GM21786 (cell line): ENCODE measurements at regions not wholly inside any gene's neighbourhood (a gene's known extent, or its start where the extent isn't known, plus 50 kb on each side); places are given as distances from the start of the nearest gene placed in this dataset.

Experiments used
- ATAC-seq: cut with Tn5 transposase; IDR thresholded peaks from one replicate; pipeline ENCODE4 v1.9.1; 2021; ENCODE audit not compliant: unreplicated experiment

- no peak for ATAC-seq
These were observed 275.5 kb upstream of the SLC35B3 start for GRCh38 chr6:8710668-8711431.

GRCh38 chr6:8707956-8708772 lies 272.8 kb upstream of the SLC35B3 start:
- ATAC-seq: no peak

- ATAC-seq: no peak
These were observed 272.0 kb upstream of the SLC35B3 start for GRCh38 chr6:8707369-8707768.

DNA sequence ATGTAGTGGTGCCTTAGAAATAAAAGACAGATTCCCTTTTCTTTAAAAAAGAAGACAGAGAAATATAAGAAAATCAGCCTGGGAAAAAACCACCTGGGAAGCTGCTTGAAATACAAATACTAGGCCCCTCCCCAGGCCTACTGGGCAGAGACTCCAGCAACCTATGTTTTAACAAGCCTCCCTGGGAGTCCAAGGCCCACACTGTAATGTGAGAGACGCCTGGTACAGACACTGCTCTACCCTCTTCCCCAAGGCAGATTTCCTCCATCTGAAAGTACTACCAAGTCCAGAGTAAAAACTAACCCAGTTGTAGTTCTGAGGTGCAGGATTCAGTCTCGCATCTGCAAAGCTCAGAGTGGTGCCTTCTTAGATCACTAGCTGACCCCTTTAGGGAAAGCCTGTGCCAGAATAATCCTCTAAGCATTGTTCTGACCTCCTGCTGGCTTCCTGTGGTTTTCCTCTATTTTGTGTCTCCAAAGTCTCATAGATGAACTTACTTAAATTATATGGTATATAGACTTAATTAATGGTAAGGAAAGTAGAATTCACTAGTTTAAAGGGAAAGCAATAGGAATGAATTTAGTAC lies 270.2 kb upstream of the SLC35B3 start:
- ATAC-seq: no peak

DNA sequence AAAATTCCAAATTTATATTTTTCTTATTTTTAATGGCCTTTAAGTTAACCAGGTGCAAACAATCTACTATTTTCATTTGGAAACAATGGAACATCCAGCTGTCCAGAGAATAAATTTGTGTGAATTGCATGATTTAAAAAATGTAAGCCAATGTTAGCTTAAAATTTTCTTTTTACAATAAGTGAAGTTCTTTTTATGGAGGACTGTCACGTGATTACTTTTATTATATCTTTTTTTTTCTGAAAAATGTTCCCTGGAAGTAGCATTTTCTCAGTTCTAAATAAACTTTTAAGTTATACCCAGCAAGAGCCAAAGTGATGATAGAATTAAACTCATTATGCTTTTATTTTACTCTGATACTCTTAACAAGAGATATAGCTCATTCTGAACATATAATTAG lies 267.7 kb upstream of the SLC35B3 start:
- no peak for ATAC-seq

- ATAC-seq: no peak
These were observed 253.5 kb upstream of the SLC35B3 start for GRCh38 chr6:8688821-8689220.

DNA sequence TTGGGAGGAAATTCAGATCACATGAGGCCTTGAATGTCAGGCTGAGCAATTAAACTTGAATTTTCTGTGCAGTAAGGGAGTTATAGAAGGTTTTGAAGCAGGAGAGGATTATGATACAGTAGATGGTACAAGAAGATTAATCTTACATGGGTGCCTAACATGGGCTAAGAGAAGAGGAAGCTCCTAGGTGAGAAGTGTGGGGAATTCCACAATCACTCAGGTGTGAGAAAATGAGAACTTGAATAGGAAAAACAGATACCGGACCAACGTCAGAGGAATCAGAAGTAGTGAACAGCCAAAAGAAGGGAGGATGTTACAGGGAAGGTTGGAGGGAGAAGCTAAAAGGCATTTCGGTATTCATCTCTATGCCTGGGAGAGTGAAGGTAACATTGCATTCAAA lies 250.7 kb upstream of the SLC35B3 start:
- ATAC-seq: no peak

DNA sequence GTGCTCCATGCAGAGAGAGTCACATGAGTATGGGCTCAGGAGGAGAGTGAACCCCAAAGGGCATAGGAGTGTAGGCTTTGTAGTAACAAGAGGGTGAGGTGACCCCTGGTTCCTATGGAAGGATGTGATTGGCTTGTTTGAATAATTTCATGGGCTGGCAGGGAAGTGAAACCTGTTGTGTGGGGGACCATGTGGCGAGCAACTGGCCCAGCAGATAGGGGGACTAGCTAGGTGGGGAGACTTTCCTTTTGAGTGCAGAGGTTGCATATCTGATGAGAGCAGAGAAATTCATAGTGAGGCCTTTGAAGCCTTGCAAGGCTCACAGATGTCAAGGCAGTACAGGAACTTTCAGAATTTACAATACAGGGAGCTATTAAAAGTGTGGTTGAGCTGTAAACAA lies 247.9 kb upstream of the SLC35B3 start:
- no peak for ATAC-seq

- ATAC-seq: no peak
These were observed 244.5 kb upstream of the SLC35B3 start for GRCh38 chr6:8679823-8680222.

GRCh38 chr6:8678466-8678865 lies 243.1 kb upstream of the SLC35B3 start:
- no peak for ATAC-seq

GRCh38 chr6:8674126-8674525 lies 238.8 kb upstream of the SLC35B3 start:
- no peak for ATAC-seq

DNA sequence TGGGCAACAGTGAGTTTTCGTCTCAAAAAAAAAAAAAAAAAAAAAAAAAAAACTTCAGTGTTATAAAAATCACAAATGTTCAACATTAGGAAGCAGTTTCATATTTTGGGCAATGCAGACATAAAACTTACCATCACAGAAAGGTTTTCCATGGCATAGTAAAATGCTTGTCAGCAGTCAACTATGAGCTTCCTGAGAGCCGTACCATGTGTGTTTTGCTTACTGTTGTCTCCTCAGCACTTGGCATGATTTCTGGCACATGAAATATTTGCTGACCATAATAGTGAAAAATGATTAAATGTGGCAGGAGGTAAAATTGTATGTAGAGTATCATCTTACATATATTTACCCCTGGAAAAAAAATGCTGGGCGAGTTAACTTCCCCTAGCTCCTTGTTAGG lies 237.5 kb upstream of the SLC35B3 start:
- no peak for ATAC-seq

DNA sequence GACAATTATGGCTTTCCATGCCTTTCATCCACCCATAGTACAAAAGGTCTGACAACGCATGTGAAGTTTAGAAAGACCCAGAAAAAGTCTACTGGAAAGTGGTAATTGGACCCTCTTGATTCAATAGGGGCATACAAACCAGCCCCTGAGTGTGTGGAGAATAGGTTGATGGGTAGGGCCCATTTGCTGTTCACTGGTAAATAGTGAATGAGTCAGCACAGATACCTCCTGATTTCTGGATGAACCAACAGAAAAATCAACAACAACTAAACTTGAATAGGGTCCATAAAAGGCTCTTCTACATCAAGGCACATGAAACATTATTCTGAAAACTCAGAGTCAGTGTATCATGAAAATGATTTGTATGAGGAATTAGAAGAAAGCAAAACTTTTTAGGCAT lies 235.4 kb upstream of the SLC35B3 start:
- no peak for ATAC-seq

DNA sequence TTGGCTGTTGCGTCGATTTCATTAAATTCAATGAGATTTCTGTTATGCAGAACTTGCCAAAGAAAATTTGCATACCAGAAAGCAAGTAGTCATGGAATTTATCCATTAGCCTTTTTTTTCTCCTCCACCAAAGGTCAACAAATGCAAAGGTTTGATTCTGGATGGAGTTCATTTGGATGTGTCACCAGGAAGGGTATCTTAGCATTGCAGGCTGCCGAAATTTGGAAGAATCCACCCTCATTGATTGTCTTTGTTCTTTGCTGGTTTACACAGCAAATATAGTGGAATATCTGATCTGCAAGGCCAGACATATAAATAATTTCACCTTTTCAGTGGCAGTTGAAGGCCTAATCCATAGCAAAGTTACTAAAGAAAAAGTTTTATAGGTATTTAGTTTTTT lies 229.4 kb upstream of the SLC35B3 start:
- no peak for ATAC-seq

GRCh38 chr6:8664070-8664469 lies 228.7 kb upstream of the SLC35B3 start:
- no peak for ATAC-seq

DNA sequence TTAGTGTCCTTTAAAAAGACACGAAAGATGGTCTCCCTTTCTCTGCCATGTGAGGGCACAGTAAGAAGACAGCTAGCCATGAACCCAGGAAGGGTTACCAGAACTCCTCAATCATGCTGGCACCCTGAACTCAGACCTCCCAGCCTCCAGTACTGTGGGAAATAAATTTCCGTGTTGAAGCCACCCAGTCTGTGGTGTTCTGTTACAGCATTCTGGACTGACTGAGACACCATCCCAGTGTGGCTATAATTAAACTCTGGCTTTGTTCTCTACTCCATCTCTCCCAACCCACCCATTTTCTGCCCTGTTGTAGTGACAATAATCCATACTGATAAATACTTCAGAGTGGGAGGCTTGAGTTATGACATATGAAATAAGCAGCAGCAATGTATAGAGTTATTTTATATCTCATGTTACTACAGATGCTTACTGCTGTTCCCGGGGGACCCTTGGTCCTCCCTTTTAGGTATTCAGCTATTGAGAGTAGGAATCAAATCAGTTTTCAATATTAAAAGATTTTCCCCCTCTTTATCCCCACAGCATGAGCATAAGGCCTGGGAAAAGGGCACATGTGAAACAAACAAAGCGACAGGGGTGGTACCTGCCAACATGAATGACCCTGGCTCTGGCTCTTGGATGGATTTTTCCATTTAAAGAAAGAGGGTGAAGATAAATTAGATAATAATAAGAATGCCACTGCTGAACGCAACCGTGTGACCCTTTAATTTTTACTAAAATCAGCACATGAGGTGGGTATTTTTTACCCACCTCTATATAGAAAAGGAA lies 224.3 kb upstream of the SLC35B3 start:
- no peak for ATAC-seq

- ATAC-seq: no peak
These were observed 223.1 kb upstream of the SLC35B3 start for GRCh38 chr6:8658416-8658815.

- no peak for ATAC-seq
These were observed 222.2 kb upstream of the SLC35B3 start for GRCh38 chr6:8657522-8657921.

GRCh38 chr6:8655670-8656454 lies 220.5 kb upstream of the SLC35B3 start:
- no peak for ATAC-seq

GRCh38 chr6:8652710-8653109 lies 217.4 kb upstream of the SLC35B3 start:
- no peak for ATAC-seq

GRCh38 chr6:8651998-8652397 lies 216.7 kb upstream of the SLC35B3 start:
- ATAC-seq: no peak
